Stimulated activated CD4-positive, alpha-beta T cell treated with anti-CD3 and anti-CD28 coated beads, Interleukin-4, amount 100 ng/mL, for 4 hours (primary cell): ENCODE measurements at regions not wholly inside any gene's neighbourhood (a gene's known extent, or its start where the extent isn't known, plus 50 kb on each side); places are given as distances from the start of the nearest gene placed in this dataset.

ENCODE experiments used
- DNase-seq, 2 experiments: peaks; one replicate each; pipeline ENCODE4 v3.0.0-alpha.2; 2020

DNA sequence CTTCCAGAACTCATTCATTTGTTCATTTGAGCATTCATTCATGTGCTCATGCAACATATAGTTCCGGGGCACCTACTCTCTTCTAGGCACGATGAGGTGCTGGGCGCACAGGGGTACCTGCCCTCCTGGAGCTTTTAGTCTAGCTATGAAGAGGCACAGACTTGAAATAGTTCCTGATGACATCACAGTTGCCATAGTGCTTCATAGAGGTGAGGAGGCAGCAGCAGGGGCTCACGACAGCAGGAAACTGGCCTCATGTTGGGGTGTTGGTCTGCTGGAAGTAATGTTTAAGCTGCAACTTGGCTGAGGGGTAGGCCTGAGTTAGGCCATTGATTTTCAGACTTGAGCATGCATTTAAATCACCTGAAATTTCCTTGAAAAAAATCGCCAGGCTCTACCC, 195.5 kb downstream of the PHETA1 start:
- DNase-seq: no peak

DNA sequence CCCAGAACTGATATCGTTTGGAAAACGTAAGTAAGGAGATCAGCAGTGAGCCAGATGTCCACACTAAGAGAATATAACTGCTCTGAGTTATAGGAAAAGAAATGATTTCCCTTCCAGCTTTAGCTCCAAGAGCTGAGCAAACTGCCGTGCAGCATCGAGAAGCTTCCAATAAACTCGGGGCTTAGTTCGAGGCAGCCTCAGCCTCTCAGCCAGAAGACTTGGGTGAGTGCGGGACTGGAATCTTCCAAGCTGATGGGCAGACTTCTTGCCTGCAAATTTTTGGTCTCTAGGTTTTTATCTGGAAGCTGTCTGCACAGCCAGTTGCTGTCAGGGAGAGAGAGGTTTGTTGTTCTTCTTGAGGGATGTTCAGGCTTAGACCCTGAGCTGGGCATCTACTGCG, 196.1 kb downstream of the PHETA1 start:
- no peak for DNase-seq

- DNase-seq: no peak
Observed at GRCh38 chr12:111171832-111172231, 197.1 kb downstream of the PHETA1 start.

- DNase-seq: no peak
Observed at GRCh38 chr12:111171345-111171744, 197.6 kb downstream of the PHETA1 start.

DNA sequence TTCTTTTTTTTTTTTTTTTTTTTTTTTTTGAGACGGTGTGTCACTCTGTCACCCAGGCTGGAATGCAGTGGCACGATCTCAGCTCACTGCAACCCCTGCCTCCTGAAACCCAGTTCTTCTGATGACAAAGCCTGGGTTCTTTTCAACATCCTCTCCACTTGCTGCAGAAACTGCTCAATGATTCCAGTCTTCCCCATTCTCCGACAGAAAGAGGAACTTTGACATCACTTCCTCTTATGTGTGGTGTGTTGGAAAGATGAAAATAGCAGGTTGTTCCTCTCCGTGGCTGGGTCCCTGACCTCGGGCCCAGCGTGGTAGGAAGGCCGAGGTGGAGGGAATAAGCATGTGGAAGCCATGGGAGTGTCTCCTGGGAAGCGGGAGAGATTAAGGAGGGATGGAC, 198.4 kb downstream of the PHETA1 start:
- DNase-seq: no peak

GRCh38 chr12:111169456-111169855, 199.4 kb downstream of the PHETA1 start:
- no peak for DNase-seq

DNA sequence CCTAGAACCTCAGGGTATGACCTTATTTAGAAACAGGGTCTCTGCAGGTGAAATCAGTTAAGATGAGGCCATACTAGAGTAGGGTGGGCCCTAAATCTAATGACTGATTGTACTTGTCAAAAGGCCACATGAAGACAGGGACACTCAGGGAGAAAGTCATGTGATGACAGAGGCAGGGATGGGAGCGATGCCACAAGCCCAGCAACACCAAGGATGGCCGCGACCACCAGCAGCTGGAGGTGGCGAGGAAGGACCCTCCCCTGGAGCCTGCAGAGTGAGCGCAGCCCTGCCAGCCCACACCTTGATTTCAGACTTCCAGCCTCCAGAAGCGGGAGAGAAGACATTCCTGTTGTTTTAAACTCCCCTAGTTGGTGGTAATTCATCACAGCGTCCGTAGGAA, 199.9 kb downstream of the PHETA1 start:
- no peak for DNase-seq

DNA sequence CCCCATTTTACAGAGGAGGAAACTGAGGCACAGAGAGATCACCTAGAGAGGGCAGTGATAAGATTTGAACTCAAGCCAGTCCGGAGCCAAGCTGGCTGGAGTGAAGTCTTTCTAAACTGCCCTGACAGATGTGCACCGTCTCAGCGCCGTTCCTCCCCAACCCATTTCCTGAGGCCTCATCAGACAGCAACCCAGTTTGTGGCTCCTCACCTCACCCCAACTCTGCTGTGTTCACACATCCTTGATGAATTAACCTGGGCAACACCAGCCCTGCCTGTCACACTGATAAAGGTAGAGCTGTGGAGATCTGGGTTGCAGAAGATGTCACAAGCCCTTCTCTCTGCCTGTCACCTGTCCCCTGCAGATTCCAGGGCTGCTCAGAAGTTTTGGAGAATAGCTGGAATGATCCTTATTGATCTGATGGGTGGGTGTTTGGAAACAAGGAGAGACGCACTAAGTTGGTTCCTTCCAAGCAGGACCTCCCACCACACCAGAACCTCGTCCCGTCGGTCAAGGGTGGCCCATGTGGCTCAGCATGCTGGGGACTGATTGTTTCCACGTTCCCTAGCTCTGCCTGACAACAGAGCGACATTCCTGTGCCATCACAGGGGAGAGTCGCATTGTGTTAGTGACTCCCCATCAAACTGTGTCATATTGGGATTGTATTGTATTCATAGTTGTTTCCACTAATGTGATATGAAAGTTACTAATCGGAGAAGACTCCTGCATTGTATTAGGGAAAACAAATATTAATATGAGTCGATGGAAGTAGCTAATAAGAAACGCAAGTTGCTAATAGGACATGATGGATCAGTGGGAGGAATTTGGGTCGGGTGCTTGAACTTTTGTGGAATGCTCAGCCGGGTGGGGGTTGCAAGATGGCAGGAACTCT, 200.6 kb downstream of the PHETA1 start:
- no peak for DNase-seq

GRCh38 chr12:111166779-111167540, 201.9 kb downstream of the PHETA1 start:
- DNase-seq: no peak

DNA sequence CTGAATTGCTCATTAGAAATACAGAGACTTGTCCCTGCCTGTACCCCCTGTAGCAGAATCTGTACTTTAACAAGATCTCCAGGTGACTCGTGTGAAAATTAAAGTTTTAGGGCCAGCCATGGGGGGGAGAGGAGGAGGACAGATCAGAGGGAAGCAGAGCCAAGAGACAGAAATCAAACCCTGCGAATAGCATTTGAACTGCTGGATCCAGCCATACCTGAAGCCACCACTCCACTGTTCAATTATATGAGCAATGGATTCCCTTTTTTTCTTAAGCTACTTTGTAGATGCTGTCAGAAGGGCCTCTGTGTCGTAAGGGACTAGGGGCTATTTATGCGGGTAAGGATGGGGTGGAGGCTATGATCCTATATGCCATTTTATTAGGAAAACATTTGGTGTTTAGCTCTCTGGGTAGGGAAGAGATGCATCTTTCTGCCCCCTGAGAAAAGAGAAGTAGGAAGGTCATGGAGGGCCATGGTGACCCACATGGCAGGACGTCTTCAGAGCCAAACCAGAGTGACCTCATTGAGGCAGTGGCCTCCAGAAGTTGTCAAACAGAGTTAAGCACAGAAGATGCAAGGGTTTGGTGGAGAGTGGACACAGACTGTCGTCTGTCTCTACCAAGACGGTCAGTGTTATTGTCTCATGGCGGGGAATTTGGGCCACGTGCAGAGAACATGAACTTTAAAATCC, 203.9 kb downstream of the PHETA1 start:
- no peak for DNase-seq

GRCh38 chr12:111163422-111163821, 205.5 kb downstream of the PHETA1 start:
- no peak for DNase-seq

DNA sequence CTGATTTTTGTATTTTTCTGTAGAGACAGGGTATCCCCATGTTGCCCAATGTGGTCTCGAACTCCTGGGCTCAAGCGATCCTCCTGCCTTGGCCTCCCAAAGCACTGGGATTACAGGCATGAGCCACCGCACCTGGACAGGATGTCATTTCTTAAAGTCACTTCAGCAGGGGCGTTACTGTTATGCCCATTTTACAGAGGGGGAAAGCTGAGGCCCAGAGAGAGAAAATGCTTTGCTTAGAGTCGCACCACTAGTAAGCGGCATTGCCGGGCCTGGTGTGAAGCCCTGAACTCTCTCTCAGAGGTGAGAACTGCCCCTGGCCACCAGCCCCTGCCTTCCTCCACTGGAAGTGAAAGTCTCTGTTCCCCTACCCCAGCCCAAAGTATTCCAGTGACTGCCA, 207.0 kb downstream of the PHETA1 start:
- no peak for DNase-seq

DNA sequence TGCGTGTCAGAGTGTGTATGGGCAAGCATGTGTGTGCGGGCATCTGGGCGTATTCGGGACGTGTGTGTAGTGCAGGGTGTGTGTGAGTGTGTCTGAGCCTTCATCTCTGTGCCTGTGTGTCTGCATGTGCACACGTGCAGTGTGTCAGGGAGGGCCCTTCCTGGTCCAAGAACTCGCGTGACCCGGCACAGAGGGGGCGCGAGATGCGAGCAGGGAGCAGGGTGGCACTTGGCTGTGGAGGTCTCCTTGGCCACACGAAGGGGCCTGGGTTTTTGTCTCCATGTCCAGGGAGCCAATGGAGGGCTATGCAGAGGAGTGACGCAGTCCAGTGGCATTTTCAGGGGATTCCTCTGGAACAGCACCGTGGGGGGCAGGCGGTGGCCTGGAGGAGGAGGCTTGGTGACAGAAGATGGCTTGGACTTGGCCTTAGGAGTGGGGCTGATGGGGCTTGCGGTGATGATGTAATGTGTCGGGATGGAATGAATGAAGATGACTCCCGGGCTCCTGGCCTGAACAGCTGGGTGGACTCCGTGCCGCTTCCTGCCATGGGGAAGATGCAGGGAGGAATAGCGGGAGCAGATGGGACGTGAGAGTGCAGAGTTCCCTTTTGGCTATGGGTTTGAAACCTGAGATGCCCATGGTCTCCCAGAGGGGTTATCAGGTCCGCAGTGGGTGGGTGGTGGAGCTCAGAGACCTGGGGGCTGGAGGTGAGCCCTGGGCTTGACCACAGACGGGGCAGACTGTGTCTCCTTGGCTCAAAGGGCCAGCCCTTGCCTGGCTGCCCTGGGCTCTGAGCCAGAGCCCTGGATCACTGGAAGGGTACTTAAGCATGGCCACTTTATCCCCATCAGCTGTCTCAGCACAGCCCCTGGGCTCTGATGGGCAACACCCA, 208.3 kb downstream of the PHETA1 start:
- DNase-seq: no peak

DNA sequence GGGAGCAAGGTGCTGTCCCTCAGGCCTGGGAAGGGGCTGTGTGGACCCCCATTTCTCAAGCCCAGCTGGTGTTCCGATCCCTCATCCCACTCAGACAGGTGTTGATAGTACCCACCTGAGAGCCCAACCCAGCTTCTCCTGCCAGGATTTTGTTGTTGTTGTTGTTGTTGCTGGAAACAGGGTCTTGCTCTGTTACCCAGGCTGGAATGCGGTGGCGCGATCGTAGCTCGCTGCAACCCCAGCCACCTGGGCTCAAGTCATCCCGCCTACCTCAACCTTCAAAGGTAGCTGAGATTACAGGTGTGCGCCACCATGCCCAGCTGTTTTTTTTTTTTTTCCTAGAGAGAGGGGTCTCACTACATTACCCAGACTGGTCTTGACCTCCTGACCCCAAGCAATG, 209.9 kb downstream of the PHETA1 start:
- no peak for DNase-seq

DNA sequence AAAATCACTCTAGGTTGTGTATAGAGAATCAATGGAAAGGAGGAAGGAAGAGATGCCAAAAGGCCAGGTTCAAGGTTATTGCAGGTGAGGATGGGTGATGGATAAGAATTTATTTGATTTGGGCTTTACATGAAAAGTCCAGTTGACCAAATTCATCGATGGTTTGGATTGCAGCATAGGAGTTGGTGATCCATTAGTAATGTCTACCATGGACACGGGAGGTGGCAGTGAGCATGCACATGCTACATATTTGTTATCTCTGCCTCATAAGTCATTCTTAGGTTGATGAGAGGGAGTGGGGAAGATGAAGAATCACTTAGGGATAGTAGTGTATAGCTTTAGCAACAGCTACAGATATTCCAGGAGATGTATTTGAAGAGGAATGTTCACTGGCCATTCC, 211.4 kb downstream of the PHETA1 start:
- DNase-seq: no peak

- DNase-seq: no peak
Observed at GRCh38 chr12:111156304-111156703, 212.6 kb downstream of the PHETA1 start.

GRCh38 chr12:111155521-111155920, 213.4 kb downstream of the PHETA1 start:
- DNase-seq: no peak

DNA sequence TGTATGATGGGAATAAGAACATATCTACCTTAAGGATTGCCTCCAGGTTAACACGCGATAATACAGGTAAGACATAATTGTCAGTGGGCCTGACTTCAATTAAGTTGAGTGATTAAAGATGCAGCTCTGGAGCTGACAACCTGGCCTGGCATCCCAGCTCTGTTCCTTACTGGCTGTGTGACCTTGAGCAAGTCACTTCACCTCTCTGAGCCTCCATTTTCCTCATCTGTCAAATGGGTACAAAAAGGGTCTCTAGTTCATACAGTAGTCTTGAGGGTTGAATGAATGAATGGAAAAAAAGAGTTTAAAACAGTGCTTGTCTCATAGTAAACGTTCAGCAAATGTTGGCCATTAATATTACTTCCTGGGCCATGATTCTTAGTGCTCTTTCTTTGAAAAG, 213.9 kb downstream of the PHETA1 start:
- DNase-seq: no peak

DNA sequence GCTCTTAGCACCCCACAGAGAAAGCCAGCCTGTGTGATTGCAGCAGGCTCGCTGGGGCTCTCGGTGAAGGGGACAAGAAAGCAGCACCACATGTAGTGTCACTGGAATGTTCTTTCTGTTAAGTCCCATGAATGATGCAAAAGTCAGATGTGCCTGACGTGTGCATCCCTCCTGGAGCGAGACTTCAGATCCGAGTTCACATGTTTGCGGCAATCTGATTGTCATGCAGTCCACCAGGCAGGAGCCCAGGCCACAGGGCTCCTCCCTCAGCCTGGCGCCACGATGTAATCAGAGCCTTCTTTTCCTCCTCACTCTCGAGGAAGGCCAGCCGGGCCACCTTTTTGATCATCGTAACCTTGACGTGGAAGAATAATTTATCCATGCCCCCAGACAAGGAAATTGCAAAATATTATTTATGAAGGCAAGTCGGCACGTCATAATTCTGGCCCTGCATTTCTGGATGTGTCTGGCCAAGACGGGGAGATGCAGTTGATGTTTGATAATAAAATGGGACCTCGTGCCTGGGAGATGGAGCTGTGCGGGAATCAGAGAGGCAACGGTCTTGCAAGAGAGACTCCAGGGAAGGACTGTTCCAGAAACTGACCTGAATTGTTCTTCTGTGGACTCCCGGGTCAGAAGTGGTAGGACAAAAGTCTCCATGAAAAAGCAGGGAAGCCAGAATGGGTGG, 214.6 kb downstream of the PHETA1 start:
- DNase-seq: no peak

GRCh38 chr12:111152561-111152960, 216.3 kb downstream of the PHETA1 start:
- DNase-seq: no peak

GRCh38 chr12:111150921-111151840, 217.7 kb downstream of the PHETA1 start:
- DNase-seq: no peak
